ENCODE measurements at regions not wholly inside any gene's neighbourhood (a gene's known extent, or its start where the extent isn't known, plus 50 kb on each side); places are given as distances from the start of the nearest gene placed in this dataset.
"Not testable (repeated sequence)": the region's sequence is repeated elsewhere in the genome, so short reads cannot be mapped to it uniquely, and the experiment has no call there.

DNA sequence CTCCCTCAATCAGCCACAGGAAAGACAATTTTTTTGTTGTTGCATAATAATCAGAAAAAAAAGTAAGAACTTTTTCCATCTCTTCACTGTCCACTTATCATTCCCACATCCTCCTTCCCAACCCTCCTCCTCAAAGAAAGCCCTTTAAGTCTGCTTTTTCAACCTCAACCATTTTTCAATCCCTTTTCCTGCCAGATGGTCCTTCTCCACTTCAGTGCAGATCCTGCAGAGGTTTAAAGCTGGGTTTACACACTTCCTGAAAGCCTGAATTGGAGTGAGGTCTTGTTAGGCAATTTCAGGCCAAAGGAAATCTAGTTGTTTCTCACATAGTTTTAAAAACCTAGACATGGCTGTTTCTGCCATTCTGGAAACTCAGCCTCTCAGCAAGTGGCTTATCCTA is 78.3 kb downstream of the RPL27A start:
- DNase-seq (no peak), ATAC-seq (ENCODE audit: low read depth in 2 of 2) (no peak)
- peaks cover 0 to 14% (median 0%) of the 10 kb centered on the region in 3 donors for H3K27me3 Mint-ChIP-seq
- no peaks in the 10 kb centered on the region for H3K36me3 Mint-ChIP-seq
- H3K4me1 Mint-ChIP-seq: peaks cover 0 to 12% (median 0%) of the 10 kb centered on the region in 3 donors
- no peak overlapping the region for H3K4me3 Mint-ChIP-seq
- H3K27ac Mint-ChIP-seq: no peak overlapping the region
- no peaks in the 10 kb centered on the region for H3K9me3 Mint-ChIP-seq

DNA sequence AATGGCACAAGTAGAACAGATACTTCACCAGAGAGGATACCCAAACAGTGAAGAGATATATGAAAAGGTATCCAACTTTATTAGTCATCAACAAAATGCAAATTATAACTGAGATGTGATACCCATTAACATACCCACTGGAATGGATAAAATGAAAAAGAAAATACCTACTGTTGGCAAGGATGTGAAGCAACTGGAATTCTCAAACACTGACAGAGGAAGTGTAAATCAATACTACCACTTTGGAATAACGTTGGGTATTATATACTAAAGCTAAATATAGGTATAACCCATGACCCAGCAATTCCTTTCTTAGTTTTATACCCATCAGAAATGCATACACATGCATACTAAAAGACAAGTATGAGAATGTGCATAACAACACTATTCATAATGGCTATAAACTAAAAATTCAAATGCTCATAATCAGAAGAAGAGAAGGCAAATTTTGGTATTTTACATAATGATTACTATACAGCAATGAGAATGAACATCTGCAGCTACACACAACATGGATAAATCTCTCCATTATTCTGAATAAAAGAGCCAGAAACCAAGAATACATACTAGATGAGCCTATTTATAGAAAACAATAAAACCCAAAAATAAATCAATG is 80.6 kb downstream of the RPL27A start:
- Mint-ChIP-seq H3K9me3 (no peaks in the 10 kb centered on the region), H3K27ac (peak overlapping the region in 1 of 6 donors; percentile 8), H3K36me3 (no peaks in the 10 kb centered on the region), H3K4me3 (no peak overlapping the region), H3K27me3 (peaks cover 0 to 17% (median 13%) of the 10 kb centered on the region in 3 donors), H3K4me1 (no peaks in the 10 kb centered on the region)
- DNase-seq: no peak
- ATAC-seq (ENCODE audit: low read depth in 2 of 2): no peak

DNA sequence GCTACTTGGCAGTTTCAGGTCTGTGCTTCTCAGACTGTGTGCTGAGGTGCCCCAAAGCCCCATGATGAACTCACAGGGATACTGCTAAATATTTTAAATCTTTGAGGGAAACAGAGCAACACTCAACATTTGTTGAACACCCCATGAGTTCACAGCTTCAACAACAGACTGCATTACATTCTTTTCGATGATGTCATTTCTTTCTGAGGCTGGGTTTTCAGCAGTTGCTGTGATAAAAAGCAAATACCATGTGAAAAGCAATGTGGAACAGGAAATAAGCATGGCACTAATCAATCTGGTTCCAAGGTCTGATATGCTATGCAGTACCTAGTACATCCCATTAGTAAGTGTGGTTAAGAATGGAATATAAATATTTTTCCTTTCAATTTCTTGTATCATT is 82.7 kb downstream of the RPL27A start:
- Mint-ChIP-seq H3K36me3 (no peaks in the 10 kb centered on the region), H3K27ac (no peak overlapping the region), H3K4me3 (no peak overlapping the region), H3K9me3 (no peaks in the 10 kb centered on the region), H3K27me3 (peaks cover 0 to 14% (median 13%) of the 10 kb centered on the region in 3 donors), H3K4me1 (no peaks in the 10 kb centered on the region)
- DNase-seq: no peak
- ATAC-seq (ENCODE audit: low read depth in 2 of 2): no peak

DNA sequence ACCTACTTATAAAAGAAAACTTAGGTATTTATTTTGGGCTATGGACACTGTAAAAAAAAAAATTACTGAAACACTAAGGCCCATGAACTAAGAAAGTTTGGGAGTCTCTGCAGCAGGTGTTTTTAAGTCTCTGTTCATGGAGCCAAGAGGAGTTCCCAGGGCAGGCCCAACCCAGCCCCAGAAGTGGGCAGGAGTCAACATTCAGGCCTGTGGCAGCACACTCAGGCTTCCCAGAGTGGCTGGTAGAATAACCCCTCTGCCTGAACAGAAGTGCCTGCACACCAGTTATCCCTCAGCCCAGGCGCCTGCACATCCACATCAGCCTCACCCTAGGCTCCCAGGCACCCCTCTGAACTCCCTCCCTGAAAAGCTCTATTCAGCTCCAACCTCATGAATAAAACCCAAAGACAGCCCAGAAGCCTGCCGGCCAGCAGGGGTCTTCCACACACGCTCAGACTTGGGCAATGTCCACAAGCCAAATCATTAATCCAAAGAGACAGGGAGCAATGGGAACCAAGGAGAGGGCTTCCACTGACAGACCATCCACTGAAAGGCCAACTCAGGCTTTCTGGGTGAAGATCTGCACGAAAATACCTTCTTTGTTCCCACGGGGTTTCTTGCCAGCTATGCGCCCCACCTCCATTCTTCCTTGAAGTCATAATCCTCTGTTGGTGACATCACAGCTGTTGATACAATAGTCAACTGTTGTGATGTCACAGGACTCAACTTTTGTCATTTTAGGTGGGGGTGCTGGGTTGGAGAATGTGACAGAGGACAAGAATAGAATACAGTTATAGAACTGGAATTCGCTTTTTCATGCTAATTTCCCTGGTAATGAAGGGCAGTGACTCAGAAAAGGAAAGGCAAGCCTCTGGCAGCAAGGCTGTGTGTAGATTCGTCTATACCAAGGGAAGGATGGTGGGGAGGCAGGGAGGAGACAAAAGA is 83.7 kb downstream of the RPL27A start:
- no peaks in the 10 kb centered on the region for H3K9me3 Mint-ChIP-seq
- no peaks in the 10 kb centered on the region for H3K4me1 Mint-ChIP-seq

DNA sequence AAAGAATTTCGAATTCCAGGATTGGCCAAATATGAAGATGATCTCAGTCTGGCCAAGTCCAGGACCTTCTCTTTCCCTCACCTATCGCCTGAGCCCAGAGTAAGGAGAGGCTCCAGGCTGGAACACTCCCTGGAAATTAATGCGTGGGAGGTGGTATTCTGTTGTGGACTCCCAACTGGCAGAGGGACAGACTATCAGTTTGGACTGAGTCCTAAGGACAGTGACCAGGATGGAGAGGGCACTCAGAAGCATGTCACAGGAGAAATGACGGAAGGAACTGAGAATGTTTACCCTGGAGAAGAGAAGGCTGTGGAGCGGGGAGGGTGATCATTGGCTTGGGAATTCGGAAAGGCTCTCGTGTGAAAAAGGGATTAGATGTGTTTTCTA is 84.4 kb downstream of the RPL27A start:
- Mint-ChIP-seq H3K9me3 (no peaks in the 10 kb centered on the region), H3K4me1 (no peaks in the 10 kb centered on the region), H3K4me3 (no peak overlapping the region), H3K27ac (no peak overlapping the region), H3K36me3 (no peaks in the 10 kb centered on the region), H3K27me3 (peaks cover 0 to 20% (median 13%) of the 10 kb centered on the region in 3 donors)
- DNase-seq (no peak), ATAC-seq (ENCODE audit: low read depth in 2 of 2) (no peak)

More for the DNA sequence above, 83.7 kb downstream of the RPL27A start:
- Mint-ChIP-seq H3K27me3 (peaks cover 0 to 20% (median 13%) of the 10 kb centered on the region in 3 donors), H3K27ac (peak overlapping the region in 1 of 6 donors; percentile 86), H3K36me3 (no peaks in the 10 kb centered on the region), H3K4me3 (no peak overlapping the region)
- no peak for ATAC-seq (ENCODE audit: low read depth in 2 of 2)
- DNase-seq: no peak

DNA sequence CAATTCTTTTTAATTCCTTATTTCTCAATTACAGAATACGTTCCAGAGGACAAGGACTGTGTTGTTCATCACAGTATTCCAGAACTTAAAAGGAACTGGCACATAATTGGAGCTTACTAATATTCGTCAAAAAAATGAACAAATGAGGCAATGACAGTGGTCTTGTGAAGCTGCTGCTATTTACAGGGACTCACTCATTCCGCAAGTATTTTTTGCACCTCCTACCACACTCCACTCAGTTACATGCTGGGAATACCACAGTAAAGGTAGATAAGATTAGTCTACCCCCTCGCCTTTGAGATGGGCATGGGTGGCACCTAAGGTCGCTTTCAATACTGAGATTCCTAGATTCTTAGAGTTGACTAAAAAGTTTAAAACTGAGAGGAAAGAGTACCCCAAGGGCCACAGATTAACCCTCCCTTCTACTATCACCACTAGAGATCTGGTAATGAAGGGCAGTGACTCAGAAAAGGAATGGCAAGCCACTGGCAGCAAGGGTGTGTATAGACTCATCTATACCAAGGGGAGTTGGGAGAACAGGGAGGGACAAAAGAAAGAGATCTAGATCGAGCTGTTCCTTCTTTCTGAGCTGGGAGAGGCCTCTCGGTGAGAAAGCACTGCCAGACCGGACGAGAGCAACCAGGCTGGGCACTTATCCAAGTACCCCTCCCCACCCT is 85.0 kb downstream of the RPL27A start:
- Mint-ChIP-seq H3K27ac (no peak overlapping the region), H3K4me3 (no peak overlapping the region), H3K9me3 (no peaks in the 10 kb centered on the region), H3K36me3 (no peaks in the 10 kb centered on the region), H3K27me3 (peaks cover 0 to 20% (median 16%) of the 10 kb centered on the region in 3 donors), H3K4me1 (no peaks in the 10 kb centered on the region)
- ATAC-seq (ENCODE audit: low read depth in 2 of 2) (no peak), DNase-seq (no peak)

DNA sequence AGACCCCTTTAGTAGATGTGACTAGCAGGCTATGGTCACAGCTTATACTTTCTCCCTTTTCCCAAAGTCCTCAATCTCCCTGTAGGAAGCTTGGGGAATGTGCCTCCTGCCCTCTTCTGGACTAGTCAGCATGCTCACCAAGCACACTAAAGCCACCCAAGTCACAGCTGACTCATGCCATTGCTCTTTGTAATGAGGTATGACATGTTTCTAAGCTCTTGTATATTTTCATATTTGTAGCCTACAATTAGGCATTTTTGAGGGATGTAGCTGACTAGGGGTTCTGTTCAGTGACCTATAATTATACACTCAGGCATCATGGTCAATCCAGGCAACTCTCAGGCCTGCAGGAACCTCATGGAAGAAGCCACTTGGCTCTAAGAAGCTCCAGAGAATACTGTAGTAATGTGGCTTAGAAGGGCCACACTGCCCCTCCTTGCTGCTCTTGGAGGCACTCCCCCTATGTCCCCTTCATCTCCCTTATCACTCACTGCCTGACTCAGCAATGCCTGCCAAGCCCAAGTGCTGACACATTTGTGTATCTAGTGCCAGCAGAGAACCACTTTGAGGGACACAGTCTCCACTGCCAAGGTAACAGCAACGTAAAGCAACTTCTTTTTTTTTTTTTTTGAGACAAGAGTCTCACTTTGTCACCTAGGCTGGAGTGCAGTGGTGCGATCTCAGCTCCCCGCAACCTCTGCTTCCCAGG is 86.2 kb downstream of the RPL27A start:
- no peak for ATAC-seq (ENCODE audit: low read depth in 2 of 2)
- no peak for DNase-seq
- Mint-ChIP-seq H3K4me1 (no peaks in the 10 kb centered on the region), H3K27ac (no peak overlapping the region), H3K4me3 (no peak overlapping the region), H3K36me3 (no peaks in the 10 kb centered on the region), H3K9me3 (no peaks in the 10 kb centered on the region), H3K27me3 (peaks cover 0 to 22% (median 14%) of the 10 kb centered on the region in 3 donors)

DNA sequence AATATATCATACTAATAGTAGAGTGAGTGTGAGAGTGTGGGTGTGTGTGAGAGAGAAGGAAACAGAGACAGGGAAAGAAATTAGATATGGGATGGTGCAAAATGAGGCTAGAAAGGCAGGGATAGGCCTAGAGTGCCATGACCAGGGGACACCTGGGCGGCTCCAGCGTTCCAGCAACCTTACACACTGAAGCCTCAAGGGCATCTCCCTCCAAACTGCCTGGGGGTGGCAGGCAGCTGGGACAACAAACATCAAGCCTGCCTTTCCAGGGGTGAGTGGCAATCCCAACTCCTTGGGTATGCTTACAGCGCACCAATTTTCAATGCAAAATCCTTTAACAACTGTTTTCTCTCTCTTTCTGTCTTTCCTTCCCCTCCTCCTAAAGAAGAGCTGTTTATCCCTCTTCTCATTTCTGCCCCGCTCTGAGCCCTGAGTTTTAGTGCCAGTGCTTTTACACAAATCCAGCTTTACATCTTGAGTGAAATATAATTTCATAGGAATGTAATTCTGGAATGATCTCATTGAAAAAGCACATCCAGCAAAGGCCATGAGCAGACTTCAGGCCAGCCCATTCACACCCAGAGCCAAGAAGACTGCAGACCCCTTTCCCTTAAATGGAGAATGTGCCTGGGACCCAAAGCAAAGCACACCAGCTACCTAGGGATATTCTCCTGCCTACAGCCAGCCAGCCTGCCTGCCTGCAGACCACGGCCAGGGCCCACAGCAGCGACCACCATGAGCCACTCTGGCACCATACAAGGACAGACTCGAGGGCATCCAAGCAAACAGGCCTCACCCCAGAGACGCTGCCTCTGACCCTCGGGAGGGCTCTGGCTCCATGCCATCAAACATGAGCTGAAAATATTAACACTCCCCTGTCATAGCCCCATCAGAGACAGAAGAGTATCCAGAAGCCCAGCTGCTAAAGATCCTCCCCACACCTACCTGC is 90.3 kb downstream of the RPL27A start:
- DNase-seq (no peak), ATAC-seq (ENCODE audit: low read depth in 2 of 2) (no peak)
- H3K4me3 Mint-ChIP-seq: no peak overlapping the region
- H3K27me3 Mint-ChIP-seq: peaks cover 0 to 9% (median 6%) of the 10 kb centered on the region in 3 donors
- no peaks in the 10 kb centered on the region for H3K9me3 Mint-ChIP-seq
- H3K4me1 Mint-ChIP-seq: no peaks in the 10 kb centered on the region
- no peak overlapping the region for H3K27ac Mint-ChIP-seq
- no peaks in the 10 kb centered on the region for H3K36me3 Mint-ChIP-seq

DNA sequence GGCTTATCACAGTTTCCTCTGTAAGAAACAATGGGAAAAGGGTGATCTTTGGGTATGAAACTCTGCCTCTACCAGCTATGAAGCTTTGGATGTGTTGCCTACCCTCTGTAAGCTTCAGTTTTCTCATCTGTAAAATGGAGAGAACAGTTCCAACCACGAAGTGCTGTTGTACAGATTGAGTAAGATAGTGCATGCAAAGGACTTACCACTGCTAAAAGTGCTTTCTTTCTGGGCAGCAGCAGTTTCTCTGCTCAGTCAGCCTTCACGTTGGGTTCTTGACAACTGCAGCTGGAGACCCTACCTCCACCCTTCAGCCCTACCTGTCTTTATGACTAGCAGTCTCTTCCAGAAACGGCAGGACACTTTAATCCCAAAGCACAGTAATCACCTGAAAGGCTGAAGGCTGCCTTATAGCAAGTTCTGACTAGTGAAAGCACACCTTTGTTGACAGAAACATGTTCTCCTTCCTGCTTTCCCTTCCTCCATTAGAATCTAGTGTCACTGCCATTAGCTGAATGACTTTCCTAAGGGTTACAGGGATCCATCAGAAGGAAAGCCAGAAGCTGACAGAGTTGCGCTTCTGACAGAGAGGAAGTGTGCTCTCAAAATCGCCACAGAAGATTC is 91.4 kb downstream of the RPL27A start:
- ATAC-seq (ENCODE audit: low read depth in 2 of 2) (no peak), DNase-seq (no peak)
- H3K36me3 Mint-ChIP-seq: no peaks in the 10 kb centered on the region
- H3K27ac Mint-ChIP-seq: peak overlapping the region in 2 of 6 donors; percentile 12 to 49
- H3K4me1 Mint-ChIP-seq: no peaks in the 10 kb centered on the region
- no peaks in the 10 kb centered on the region for H3K9me3 Mint-ChIP-seq
- H3K4me3 Mint-ChIP-seq: no peak overlapping the region
- H3K27me3 Mint-ChIP-seq: peaks cover 0 to 14% (median 6%) of the 10 kb centered on the region in 3 donors

DNA sequence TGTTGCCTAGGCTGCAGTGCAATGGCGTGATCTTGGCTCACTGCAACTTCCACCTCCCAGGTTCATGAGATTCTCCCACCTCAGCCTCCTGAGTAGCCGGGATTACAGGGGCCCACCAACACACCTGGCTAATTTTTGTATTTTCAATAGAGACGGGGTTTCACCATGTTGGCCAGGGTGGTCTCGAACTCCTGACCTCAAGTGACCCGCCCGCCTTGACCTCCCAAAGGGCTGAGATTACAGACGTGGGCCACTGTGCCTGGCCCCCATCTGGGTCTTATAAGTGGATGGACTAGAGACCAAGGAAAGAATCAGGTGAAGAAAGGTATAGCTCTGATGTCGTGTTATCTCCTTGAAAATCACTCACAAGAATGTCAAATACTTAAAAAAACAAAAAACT is 92.3 kb downstream of the RPL27A start:
- ATAC-seq (ENCODE audit: low read depth in 2 of 2); H3K4me1 Mint-ChIP-seq; H3K36me3 Mint-ChIP-seq; H3K27ac Mint-ChIP-seq; H3K9me3 Mint-ChIP-seq; H3K4me3 Mint-ChIP-seq; DNase-seq: not testable (repeated sequence)
- peaks cover under 1 to 19% (median 10%) of the 10 kb centered on the region in 3 donors for H3K27me3 Mint-ChIP-seq

DNA sequence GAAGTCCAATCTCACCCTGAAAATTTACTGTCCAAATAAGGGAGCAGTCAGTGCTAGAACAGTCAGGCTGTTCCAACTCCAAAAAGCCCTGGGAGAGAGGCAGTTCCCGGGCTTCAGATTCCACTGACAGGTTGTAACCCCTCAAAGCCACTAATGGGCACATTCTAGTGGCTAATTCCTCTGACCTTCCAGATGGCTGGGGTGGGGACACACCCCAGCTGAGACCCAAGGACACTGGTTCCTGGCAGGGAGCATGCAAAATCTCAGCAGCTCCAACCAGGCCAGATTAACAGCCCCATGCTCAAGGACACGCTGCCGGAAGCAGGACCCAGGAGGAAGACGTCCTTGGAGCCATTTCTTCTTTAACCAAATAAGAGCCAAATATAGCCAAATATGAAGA is 92.7 kb downstream of the RPL27A start:
- Mint-ChIP-seq H3K36me3 (no peaks in the 10 kb centered on the region), H3K4me3 (no peak overlapping the region), H3K9me3 (no peaks in the 10 kb centered on the region), H3K27ac (no peak overlapping the region), H3K4me1 (no peaks in the 10 kb centered on the region), H3K27me3 (peaks cover 4 to 23% (median 14%) of the 10 kb centered on the region in 3 donors)
- ATAC-seq (ENCODE audit: low read depth in 2 of 2) (no peak), DNase-seq (no peak)

DNA sequence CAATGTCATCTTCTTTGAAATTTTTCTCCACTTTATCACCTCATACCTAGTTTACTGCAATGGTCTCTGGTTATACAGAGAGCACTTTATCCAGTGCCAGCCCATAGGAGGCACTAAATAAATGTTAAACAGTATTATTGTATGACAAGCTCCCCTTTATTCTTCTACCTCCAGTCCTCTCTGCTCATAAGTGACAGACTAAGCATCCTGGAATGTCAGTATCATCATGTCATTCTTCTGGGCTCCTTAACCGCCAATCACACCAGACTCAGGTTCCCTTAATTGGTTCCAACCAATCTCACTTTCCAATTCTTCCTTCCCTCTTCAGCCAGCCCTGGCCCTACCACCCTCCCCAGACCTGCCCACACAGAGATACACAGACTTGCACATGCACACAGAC is 93.1 kb downstream of the RPL27A start:
- Mint-ChIP-seq H3K4me1 (no peaks in the 10 kb centered on the region), H3K9me3 (no peaks in the 10 kb centered on the region), H3K27me3 (peaks cover 7 to 27% (median 15%) of the 10 kb centered on the region in 3 donors), H3K4me3 (no peak overlapping the region), H3K36me3 (no peaks in the 10 kb centered on the region), H3K27ac (peak overlapping the region in 1 of 6 donors; percentile 14)
- ATAC-seq (ENCODE audit: low read depth in 2 of 2) (no peak), DNase-seq (no peak)

Measured in naive B cell (primary cell).